IMR-90 (cell line): ENCODE measurements at regions not wholly inside any gene's neighbourhood (a gene's known extent, or its start where the extent isn't known, plus 50 kb on each side); places are given as distances from the start of the nearest gene placed in this dataset.

Experiments
- ATAC-seq: fragments of 200-7000 bp; cut with Tn5 transposase; 2 replicates; pipeline ENCODE4 v1.9.1; 2020; ENCODE audit warnings: low read depth, mild to moderate bottlenecking, moderate library complexity
- BruUV-seq: library from RNA; stranded (reverse); fragments of 400-500 nt; replicated peaks from 2 replicates; lab custom pipeline; 2021; lab: Mats Ljungman, UMichigan
- CTCF ChIA-PET: fragments of 300-600 bp; formaldehyde crosslinking; extraction: SDS; loops from one replicate; lab custom pipeline; 2021; ENCODE audit warnings: antibody characterized with exemption; lab: Yijun Ruan, JAX
- POLR2A ChIA-PET: fragments of 300-600 bp; sonication (Branson Sonifier 250); formaldehyde crosslinking; loops from one replicate; lab custom pipeline; 2022; ENCODE audit warnings: antibody characterized with exemption; ENCODE audit not compliant: unreplicated experiment; lab: Charles Lee
- DNase-seq: peaks from one replicate; pipeline ENCODE4 v3.0.0; 2013
- H2AFZ ChIP-seq: replicated peaks from 2 replicates; pipeline ENCODE3; 2013; ENCODE audit warnings: low read length, mild to moderate bottlenecking; ENCODE audit not compliant: poor library complexity
- H2AK5ac ChIP-seq: 2 replicates; pipeline ENCODE4 v1.6.1; 2013; ENCODE audit warnings: low read depth, low read length, inconsistent platforms
- H2AK9ac ChIP-seq: replicated peaks from 2 replicates; pipeline ENCODE3; 2013; ENCODE audit warnings: mild to moderate bottlenecking, low read depth, low read length, moderate library complexity; ENCODE audit not compliant: poor library complexity
- H2BK120ac ChIP-seq: 2 replicates; pipeline ENCODE4 v1.6.1; 2013; ENCODE audit warnings: low read depth, low read length, inconsistent platforms
- H2BK15ac ChIP-seq: 3 replicates; pipeline ENCODE4 v1.6.1; 2013; ENCODE audit warnings: low read depth, low read length, inconsistent platforms
- H2BK20ac ChIP-seq: 2 replicates; pipeline ENCODE4 v1.6.1; 2013; ENCODE audit warnings: low read depth, mild to moderate bottlenecking, inconsistent platforms, low read length, moderate library complexity
- H2BK5ac ChIP-seq: 2 replicates; pipeline ENCODE4 v1.6.1; 2013; ENCODE audit warnings: mild to moderate bottlenecking, low read depth, low read length, inconsistent platforms; ENCODE audit not compliant: poor library complexity, severe bottlenecking
- H3K14ac ChIP-seq: replicated peaks from 2 replicates; pipeline ENCODE4 v1.6.1; 2013; ENCODE audit warnings: low read depth, low read length, inconsistent platforms
- H3K18ac ChIP-seq: 2 replicates; pipeline ENCODE4 v1.6.1; 2013; ENCODE audit warnings: low read depth, low read length, control low read depth
- H3K23ac ChIP-seq: 2 replicates; pipeline ENCODE4 v1.6.1; 2013; ENCODE audit warnings: low read depth, low read length, inconsistent platforms
- H3K27ac ChIP-seq: 2 replicates; pipeline ENCODE4 v1.5.1; 2013; ENCODE audit warnings: mild to moderate bottlenecking, control low read depth, low read length; ENCODE audit not compliant: insufficient read depth
- H3K27me3 ChIP-seq: 2 replicates; pipeline ENCODE4 v1.6.1; 2013; ENCODE audit warnings: low read length; ENCODE audit not compliant: control insufficient read depth, insufficient read depth
- H3K36me3 ChIP-seq: 2 replicates; pipeline ENCODE4 v1.6.1; 2013; ENCODE audit warnings: low read length, mixed read lengths; ENCODE audit not compliant: control insufficient read depth, insufficient read depth
- H3K4ac ChIP-seq: 2 replicates; pipeline ENCODE4 v1.6.1; 2013; ENCODE audit warnings: low read depth, low read length, inconsistent platforms
- H3K4me1 ChIP-seq: 2 replicates; pipeline ENCODE4 v1.6.1; 2013; ENCODE audit warnings: low read length, mixed read lengths; ENCODE audit not compliant: control insufficient read depth, insufficient read depth
- H3K4me2 ChIP-seq: 2 replicates; pipeline ENCODE4 v1.6.1; 2013; ENCODE audit warnings: low read depth, mild to moderate bottlenecking, control low read depth, low read length, moderate library complexity
- H3K4me3 ChIP-seq: 2 replicates; pipeline ENCODE4 v1.5.1; 2013; ENCODE audit warnings: low read depth, mild to moderate bottlenecking, control low read depth, low read length, moderate library complexity; ENCODE audit not compliant: insufficient read depth
- H3K56ac ChIP-seq: 2 replicates; pipeline ENCODE4 v1.6.1; 2013; ENCODE audit warnings: low read length, inconsistent platforms; ENCODE audit not compliant: insufficient read depth; ENCODE audit errors: extremely low read depth
- H3K79me1 ChIP-seq, 2 experiments: 2 replicates each; pipeline ENCODE4 v1.6.1; 2013; ENCODE audit warnings: low read length in 2 of 2, inconsistent platforms in 1 of 2, low read depth in 1 of 2
- H3K9ac ChIP-seq: 2 replicates; pipeline ENCODE4 v1.6.1; 2013; ENCODE audit warnings: low read depth, low read length, control low read depth
- H3K9me1 ChIP-seq: 2 replicates; pipeline ENCODE4 v1.6.1; 2013; ENCODE audit warnings: low read length, inconsistent platforms; ENCODE audit not compliant: insufficient read depth
- H3K9me3 ChIP-seq: 2 replicates; pipeline ENCODE4 v1.6.1; 2013; ENCODE audit warnings: low read length; ENCODE audit not compliant: control insufficient read depth, insufficient read depth
- H4K20me1 ChIP-seq: 2 replicates; pipeline ENCODE4 v1.6.1; 2013; ENCODE audit warnings: low read length, inconsistent platforms; ENCODE audit not compliant: insufficient read depth
- H4K5ac ChIP-seq: 2 replicates; pipeline ENCODE4 v1.6.1; 2013; ENCODE audit warnings: mild to moderate bottlenecking, low read depth, low read length, control low read depth
- H4K8ac ChIP-seq, 2 experiments: 2 replicates each; pipeline ENCODE4 v1.6.1; 2013; ENCODE audit warnings: low read depth in 2 of 2, low read length in 2 of 2, control low read depth in 1 of 2, inconsistent platforms in 1 of 2
- H4K91ac ChIP-seq: 2 replicates; pipeline ENCODE4 v1.6.1; 2013; ENCODE audit warnings: low read depth, low read length, inconsistent platforms; ENCODE audit not compliant: insufficient read depth
- CEBPB ChIP-seq: IDR thresholded peaks from 2 replicates; pipeline ENCODE4 v1.6.1; 2012; ENCODE audit warnings: low read depth, low read length, improper control_type of control experiment
- FOS ChIP-seq: fragments of 150-350 bp; IDR thresholded peaks from 2 replicates; pipeline ENCODE4 v1.6.1; 2016; ENCODE audit warnings: low read depth, low read length
- WGBS, 2 experiments: methylation state at CpG; one replicate each; pipeline versions ENCODE4 v1.1.5 to v1.1.7; 2013; ENCODE audit warnings: missing lambda C conversion rate in 2 of 2; ENCODE audit not compliant: insufficient read length in 1 of 2; ENCODE audit errors: extremely low coverage in 2 of 2; 5-methylcytosine and 5-hydroxymethylcytosine counted together
- dilution Hi-C: fragments of 300-500 bp; cut with HindIII; formaldehyde crosslinking; loops from one replicate; pipeline ENCODE4 v1.14.3; 2018; ENCODE audit warnings: low sequenced_read_pairs; ENCODE audit not compliant: unreplicated experiment
- in situ Hi-C: fragments of 300-500 bp; cut with MboI; formaldehyde crosslinking; loops from 3 replicates; pipeline ENCODE4 v1.14.3; 2019; ENCODE audit warnings: low sequenced_read_pairs, inconsistent platforms, mixed read lengths
- intact Hi-C: fragments of 100-400 bp; cut with micrococcal nuclease; formaldehyde crosslinking; loops from 2 replicates; pipeline ENCODE4 v1.10.0; 2022

DNA sequence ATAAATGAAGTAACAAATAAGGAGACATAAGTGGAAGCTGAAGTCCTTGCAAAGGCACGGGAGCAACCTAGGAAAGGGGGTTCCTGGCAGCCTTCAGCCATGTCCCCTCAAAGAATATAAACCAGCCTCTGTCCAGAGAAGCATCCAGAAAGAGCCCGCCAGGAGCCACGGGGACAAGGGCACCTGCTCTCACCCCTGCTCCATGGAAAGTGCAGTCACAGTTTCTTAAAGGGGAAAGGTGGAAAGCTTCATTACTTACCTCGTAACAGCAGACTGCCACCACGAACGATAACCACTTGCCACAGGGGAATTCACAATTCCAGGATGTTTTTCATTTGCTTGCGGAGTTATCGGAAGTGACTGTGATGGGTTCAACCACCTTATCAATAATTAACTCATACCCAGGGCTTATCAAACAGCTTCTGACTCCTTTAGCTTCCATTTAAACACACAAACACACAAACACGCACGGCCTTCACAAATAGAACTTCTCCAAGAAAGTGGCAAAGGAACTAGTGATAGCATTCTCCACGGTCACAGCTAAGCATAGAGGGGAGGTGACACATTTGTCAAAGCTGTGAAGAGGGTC is 134.2 kb upstream of the IGF1R start:
- H2AFZ ChIP-seq: no peak overlapping the region
- no peaks in the 10 kb centered on the region for H3K36me3 ChIP-seq
- H2BK15ac ChIP-seq: no peak overlapping the region
- no peak overlapping the region for H2BK120ac ChIP-seq
- no peak overlapping the region for H4K8ac ChIP-seq
- H3K4me1 ChIP-seq: no peaks in the 10 kb centered on the region
- H3K56ac ChIP-seq: no peak overlapping the region
- peaks cover 6% of the 10 kb centered on the region for H3K27me3 ChIP-seq
- in situ Hi-C loops (loop anchor here (10.0 kb wide), 1 partner anchor 331 kb away; no protein-coding TSS in a partner anchor), dilution Hi-C loops (no loop called here), intact Hi-C loops (loop anchor here (10.0 kb wide), 1 partner anchor 701 kb away; no protein-coding TSS in a partner anchor)
- WGBS, 2 experiments: 40% methylated on average over 4 of the region's 11 CpGs; no CpG with 5 or more reads in 1 of the 2 experiments
- no peaks in the 10 kb centered on the region for H3K79me1 ChIP-seq
- H2BK5ac ChIP-seq: no peak overlapping the region
- no peaks in the 10 kb centered on the region for H4K20me1 ChIP-seq
- H3K27ac ChIP-seq: no peak overlapping the region
- H3K4me3 ChIP-seq: no peak overlapping the region
- CTCF ChIA-PET: interaction anchor here (1.4 to 2.0 kb wide), 2 partner anchors 11 to 562 kb away, joined by 3 to 4 read pairs; no protein-coding TSS in a partner anchor
- no peak overlapping the region for H2AK9ac ChIP-seq
- H4K91ac ChIP-seq: no peak overlapping the region
- H3K14ac ChIP-seq: no peak overlapping the region
- H3K9me1 ChIP-seq: no peaks in the 10 kb centered on the region
- H2BK20ac ChIP-seq: no peak overlapping the region
- POLR2A ChIA-PET: no interaction called here
- no peak overlapping the region for H3K9ac ChIP-seq
- DNase-seq: no peak
- H3K4ac ChIP-seq: no peak overlapping the region
- no peaks in the 10 kb centered on the region for H3K9me3 ChIP-seq
- TF ChIP-seq FOS: no peak
- no peak for TF ChIP-seq CEBPB
- H3K4me2 ChIP-seq: no peak overlapping the region
- H3K23ac ChIP-seq: no peak overlapping the region
- no peak overlapping the region for H3K18ac ChIP-seq
- no peak for ATAC-seq
- H4K5ac ChIP-seq: no peak overlapping the region
- no TSS peak for BruUV-seq
- H2AK5ac ChIP-seq: no peak overlapping the region
